KG1 (cell line): ENCODE measurements at regions not wholly inside any gene's neighbourhood (a gene's known extent, or its start where the extent isn't known, plus 50 kb on each side); places are given as distances from the start of the nearest gene placed in this dataset.

Experiments used
- DNase-seq: peaks from one replicate; lab custom pipeline; 2025; lab: John Stamatoyannopoulos, UW

GRCh38 chr5:113902917-113903660, 389.6 kb downstream of the YTHDC2 start:
- DNase-seq, result no peak

GRCh38 chr5:113909782-113910181, 396.3 kb downstream of the YTHDC2 start:
- no peak for DNase-seq

GRCh38 chr5:113917997-113918396, 404.5 kb downstream of the YTHDC2 start:
- no peak for DNase-seq

- DNase-seq, result no peak
These were observed 408.8 kb downstream of the YTHDC2 start for GRCh38 chr5:113922343-113922742.

- DNase-seq, result no peak
These were observed 422.0 kb downstream of the YTHDC2 start for GRCh38 chr5:113935453-113935852.

GRCh38 chr5:113937301-113937700, 423.8 kb downstream of the YTHDC2 start:
- no peak for DNase-seq

GRCh38 chr5:113939988-113940387, 421.9 kb upstream of the KCNN2 start:
- no peak for DNase-seq

GRCh38 chr5:113950186-113950585, 411.7 kb upstream of the KCNN2 start:
- no peak for DNase-seq

- no peak for DNase-seq
These were observed 396.6 kb upstream of the KCNN2 start for GRCh38 chr5:113965225-113965624.

- no peak for DNase-seq
These were observed 392.0 kb upstream of the KCNN2 start for GRCh38 chr5:113969901-113970300.

- no peak for DNase-seq
These were observed 390.4 kb upstream of the KCNN2 start for GRCh38 chr5:113971454-113971853.

GRCh38 chr5:113974976-113975375, 386.9 kb upstream of the KCNN2 start:
- no peak for DNase-seq

- DNase-seq, result no peak
These were observed 376.9 kb upstream of the KCNN2 start for GRCh38 chr5:113984928-113985327.

GRCh38 chr5:113985505-113985904, 376.4 kb upstream of the KCNN2 start:
- DNase-seq, result no peak

GRCh38 chr5:113989278-113989912, 372.5 kb upstream of the KCNN2 start:
- no peak for DNase-seq

- no peak for DNase-seq
These were observed 372.0 kb upstream of the KCNN2 start for GRCh38 chr5:113989913-113990305.

- DNase-seq, result no peak
These were observed 360.8 kb upstream of the KCNN2 start for GRCh38 chr5:114001076-114001475.

GRCh38 chr5:114006582-114006981, 355.3 kb upstream of the KCNN2 start:
- DNase-seq, result no peak

GRCh38 chr5:114007678-114008077, 354.2 kb upstream of the KCNN2 start:
- no peak for DNase-seq

GRCh38 chr5:114010362-114010761, 351.5 kb upstream of the KCNN2 start:
- DNase-seq, result no peak

- no peak for DNase-seq
These were observed 343.7 kb upstream of the KCNN2 start for GRCh38 chr5:114018186-114018585.

- DNase-seq, result no peak
These were observed 323.1 kb upstream of the KCNN2 start for GRCh38 chr5:114038756-114039155.

GRCh38 chr5:114050087-114050486, 311.8 kb upstream of the KCNN2 start:
- no peak for DNase-seq

- DNase-seq, result no peak
These were observed 308.5 kb upstream of the KCNN2 start for GRCh38 chr5:114053372-114053771.
